ENCODE measurements at regions not wholly inside any gene's neighbourhood (a gene's known extent, or its start where the extent isn't known, plus 50 kb on each side); places are given as distances from the start of the nearest gene placed in this dataset.

GRCh38 chr3:44030687-44031305, 210.9 kb upstream of the TOPAZ1 start:
- DNase-seq = peak; percentile 95

DNA sequence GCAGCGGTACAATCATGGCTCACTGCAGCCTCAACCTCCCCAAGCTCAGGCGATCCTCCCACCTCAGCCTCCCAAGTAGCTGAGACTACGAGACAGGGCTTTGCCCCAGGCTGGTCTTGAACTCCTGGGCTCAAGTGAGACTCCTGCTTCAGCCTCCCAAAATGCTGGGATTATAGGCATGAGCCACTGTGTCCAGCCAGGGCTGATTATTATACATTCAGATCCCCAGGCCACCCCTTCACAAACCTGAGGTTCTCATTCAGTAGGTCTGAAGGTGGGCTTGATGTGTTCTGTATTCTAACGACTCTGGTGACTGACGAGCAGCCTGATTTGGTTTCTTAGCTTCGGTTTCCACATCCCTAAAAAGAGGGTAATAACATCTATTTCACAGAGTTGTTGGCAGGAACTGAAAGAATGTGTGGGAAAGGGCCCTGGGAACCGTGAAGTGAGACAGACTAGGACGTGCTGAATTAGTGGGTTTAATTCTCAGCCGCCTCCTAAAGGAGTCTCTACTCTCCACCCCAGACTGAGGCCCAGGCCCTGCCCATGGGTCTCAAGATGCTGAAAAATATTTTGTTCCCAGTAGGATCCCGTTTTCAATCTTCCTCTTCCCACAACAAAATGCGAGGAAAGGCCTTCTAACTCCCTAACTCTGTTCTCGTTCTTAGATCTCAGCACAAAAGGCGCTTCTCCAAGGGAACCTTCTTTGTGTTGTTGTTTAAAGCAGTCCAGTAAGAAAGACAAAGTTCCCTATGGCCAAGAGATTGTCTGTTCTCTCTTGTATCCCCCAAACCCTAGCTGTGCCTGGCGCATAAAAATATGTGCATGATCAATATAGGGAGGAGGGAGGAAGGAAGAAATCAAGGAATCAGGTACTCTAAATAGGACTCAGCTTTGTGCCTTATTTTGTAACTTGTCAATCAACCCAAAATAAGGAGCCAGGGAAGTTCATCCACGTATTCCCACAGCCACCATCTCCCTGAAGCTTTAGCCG, 210.0 kb upstream of the TOPAZ1 start:
- DNase-seq = no peak

GRCh38 chr3:44032487-44032886, 209.2 kb upstream of the TOPAZ1 start:
- DNase-seq = no peak

DNA sequence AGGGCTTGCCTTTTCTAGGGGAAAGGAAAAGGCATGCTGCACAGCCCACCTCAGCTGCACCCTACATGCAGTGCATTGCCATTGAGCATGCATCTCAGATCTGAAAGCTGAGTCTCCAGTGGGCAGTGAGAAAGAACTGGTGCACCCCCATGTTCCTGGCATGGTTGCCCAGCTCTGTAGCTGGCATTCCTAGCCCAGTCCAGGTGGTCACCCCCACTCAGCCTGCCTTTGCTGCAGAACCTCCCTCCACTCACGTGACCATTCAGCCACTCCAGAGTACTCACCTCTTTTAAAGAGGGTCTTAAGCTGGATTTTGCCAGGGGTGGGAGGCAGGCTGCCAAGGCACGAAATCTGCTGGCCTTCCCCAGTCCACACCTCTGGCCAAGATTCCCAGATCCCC, 208.6 kb upstream of the TOPAZ1 start:
- no peak for DNase-seq

DNA sequence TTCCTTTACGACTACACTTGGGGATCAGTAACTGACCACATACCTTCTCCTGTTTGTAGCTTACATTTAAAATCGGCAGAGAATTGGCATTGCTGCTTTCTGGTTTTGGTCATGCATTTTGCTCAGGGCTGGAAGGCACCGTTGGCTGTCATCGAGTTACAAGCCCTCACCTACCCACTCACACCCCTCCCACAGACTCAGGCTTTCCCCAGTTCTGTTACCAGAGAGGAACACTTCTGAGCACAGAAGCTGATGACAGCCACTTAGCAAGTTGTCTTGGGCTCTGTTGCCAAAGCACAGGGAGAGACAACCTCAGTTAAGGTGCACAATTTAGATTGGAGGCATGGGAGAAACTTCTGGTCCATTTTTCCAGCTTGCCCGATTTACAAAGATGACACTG, 204.8 kb upstream of the TOPAZ1 start:
- no peak for DNase-seq

GRCh38 chr3:44039006-44039405, 202.7 kb upstream of the TOPAZ1 start:
- no peak for DNase-seq

- no peak for DNase-seq
These were observed 200.0 kb upstream of the TOPAZ1 start for GRCh38 chr3:44041726-44042125.

GRCh38 chr3:44042772-44043171, 198.9 kb upstream of the TOPAZ1 start:
- no peak for DNase-seq

DNA sequence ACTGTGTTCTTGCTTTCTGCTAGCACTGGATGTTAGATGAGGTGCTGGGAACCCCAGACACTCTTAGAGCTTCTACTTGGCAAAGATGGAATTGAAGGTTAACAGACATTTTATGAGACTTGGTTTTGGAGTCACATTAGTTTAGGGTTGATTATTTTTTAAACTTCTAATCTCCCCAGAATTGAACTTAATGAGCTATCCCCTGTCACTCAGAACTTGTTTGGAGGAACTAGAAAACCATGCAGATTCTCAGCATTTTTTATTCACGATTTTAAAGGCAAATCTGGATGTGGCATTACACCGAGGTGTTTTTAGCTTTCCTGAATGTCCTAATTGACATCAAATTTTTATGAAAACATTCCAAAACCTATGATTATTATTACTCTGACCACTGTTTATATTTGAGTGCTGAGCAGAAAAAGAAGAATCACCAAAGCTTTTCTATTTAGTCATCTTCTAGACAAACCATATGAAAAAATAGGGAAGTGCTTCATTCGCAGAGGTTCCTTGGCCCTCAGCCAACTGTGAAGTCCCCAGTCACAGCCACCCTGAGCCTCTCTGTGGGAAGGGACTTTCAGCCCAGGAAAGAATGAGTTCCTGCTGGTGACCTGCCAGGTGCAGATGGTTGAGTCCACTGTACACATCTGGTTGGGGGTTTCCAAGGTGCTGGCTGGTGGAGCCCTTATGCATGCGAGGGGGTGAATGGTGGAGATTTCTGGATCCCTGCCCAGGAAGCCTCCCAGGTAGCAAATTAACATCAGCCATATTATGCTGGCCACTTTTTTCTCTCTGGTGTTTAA, 196.0 kb upstream of the TOPAZ1 start:
- peak; percentile 90 for DNase-seq

- no peak for DNase-seq
These were observed 193.9 kb upstream of the TOPAZ1 start for GRCh38 chr3:44047796-44048195.

DNA sequence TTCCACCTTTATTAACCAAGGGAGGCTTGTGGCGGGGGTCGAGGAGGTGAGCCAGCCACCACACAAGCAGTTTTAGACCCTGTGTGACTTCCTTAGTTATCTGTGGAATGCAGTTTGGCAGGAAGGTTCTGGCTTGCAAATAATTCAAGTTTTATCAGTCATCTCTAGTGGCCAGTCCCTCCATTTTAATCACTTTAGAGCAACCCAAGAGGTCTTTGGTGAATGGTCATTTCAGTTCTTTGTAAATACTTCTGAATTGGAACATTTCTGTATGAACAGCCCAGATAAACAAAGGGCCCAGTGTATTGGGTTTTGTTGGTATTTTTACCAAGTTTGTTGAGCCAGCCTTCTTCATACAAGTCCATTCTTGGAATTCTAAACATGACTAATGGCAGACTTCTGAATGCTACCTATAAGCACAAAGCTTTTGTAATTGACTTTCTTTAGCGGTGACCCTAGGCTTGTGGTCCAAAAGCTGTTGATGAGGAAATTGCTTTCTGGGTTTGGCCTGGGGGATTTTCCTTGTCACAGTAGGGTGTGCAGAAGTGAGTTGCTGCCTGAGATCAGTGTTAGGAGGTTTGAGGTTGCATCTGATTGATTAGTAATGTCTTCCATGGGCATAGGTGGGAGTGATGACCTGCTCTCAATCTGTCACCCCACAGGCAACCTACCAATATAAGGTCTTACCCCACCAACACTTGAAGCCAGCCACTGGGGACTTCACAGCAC, 193.3 kb upstream of the TOPAZ1 start:
- DNase-seq = no peak

DNA sequence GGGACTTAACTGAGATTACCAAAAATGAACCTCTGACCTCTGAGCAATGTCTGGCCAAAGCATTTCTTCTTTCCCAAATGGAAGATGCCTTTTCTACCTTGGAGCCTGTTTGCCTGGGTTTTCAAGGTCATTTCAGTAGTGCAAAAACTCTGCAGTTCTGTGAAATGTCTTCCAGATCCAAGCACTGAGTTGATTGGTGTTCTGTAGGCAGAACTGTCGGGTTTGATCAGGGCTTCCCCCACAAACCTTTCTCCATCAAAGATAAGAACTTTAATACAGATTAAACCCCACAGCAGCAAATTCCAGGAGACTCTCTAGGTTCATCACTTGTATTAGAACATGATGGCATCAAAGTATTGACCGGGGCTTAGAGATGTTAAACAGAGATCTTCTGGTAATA, 192.7 kb upstream of the TOPAZ1 start:
- no peak for DNase-seq

DNA sequence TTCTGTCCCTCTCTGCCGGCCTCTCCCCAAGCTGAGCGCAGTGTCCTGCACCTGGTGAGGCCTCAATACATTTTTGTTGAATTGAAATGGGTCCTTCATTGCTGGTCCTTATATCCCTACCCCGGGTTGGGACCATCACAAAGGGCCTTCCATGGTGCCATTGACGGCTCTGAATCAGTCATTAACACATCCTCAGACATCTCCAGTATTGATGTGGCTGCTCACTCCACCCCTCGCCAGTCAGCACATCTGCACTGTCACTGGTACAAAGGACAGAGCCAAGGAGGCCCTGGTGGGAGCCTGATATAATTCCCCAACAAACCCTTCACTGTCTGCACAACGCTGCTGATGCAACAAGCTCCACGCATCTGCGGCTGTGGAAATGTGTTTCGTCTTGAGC, 191.6 kb upstream of the TOPAZ1 start:
- DNase-seq = no peak

- no peak for DNase-seq
These were observed 190.8 kb upstream of the TOPAZ1 start for GRCh38 chr3:44050867-44051266.

- no peak for DNase-seq
These were observed 185.7 kb upstream of the TOPAZ1 start for GRCh38 chr3:44055951-44056350.

DNA sequence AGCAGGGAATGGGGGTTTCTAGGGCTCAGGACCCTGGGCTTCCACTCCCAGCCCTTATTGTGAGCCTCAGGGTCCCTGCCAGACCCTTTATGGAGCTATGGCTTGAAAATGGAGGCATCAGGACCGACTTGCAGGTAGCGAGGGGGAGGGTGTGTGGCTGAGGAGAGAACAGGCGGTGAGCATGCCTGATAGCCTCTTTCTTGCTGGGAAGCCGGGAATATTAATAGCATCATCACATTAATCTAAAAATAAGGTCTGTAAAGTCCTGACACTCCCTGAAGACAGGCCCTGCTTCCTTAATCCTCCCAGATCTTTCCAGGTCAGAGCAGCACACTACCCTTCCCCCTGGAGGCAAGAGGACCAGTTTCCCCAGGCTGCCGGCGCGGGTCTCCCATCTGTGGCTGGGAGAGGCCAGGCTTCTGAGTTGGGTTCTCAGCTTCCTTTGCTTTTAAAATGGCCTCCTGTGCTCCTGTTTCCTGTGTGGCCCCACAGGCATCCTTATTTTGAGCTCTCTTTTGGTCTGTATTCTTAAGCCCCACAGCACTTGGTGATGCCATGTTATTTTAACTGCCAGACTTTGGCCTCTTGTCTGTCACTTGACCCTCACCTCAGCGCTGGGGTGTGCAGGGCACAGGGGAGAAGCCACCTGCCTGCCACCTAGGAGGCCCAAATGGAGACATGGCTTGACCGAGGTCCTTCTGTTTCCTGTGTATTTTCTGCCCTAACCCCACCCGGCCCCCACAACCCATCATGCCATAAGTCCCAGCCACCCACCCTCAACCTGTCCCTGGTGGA, 185.0 kb upstream of the TOPAZ1 start:
- DNase-seq = no peak

- DNase-seq = peak; percentile 30
These were observed 183.4 kb upstream of the TOPAZ1 start for GRCh38 chr3:44058022-44058867.

GRCh38 chr3:44058868-44059203, 182.8 kb upstream of the TOPAZ1 start:
- DNase-seq = no peak

DNA sequence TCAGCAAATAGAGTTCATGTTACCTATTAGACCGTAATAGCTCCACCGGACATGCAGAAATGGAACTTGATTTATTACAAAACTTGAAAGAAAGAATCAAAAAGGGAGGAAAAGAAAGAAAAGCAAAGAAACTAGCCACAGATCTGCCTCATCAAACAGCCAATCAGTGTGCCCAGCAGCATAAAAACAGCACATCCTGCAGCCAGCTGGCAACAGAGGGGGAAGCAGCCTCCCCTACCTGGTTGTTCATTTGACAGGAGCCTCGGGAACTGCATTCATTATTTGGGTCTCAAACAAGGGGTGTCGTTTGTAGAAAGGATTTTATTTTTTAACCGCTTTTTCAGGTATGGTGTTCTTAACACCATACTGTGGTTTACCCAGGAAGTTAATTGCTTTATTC, 181.5 kb upstream of the TOPAZ1 start:
- no peak for DNase-seq

- no peak for DNase-seq
These were observed 180.4 kb upstream of the TOPAZ1 start for GRCh38 chr3:44061268-44061667.

- no peak for DNase-seq
These were observed 179.7 kb upstream of the TOPAZ1 start for GRCh38 chr3:44061961-44062360.

Measured in NCI-H2029 treated with DMSO at 0.1 percent for 48 hours (cell line).